Karpas-422 (cell line): ENCODE measurements at regions not wholly inside any gene's neighbourhood (a gene's known extent, or its start where the extent isn't known, plus 50 kb on each side); places are given as distances from the start of the nearest gene placed in this dataset.

ENCODE experiments used
- DNase-seq: peaks from one replicate; pipeline ENCODE4 v3.0.0-alpha.2; 2015
- H2AFZ ChIP-seq: fragments of 200-600 bp; sonication (generic); 2 replicates; pipeline ENCODE4 v1.6.1; 2014; ENCODE audit warnings: antibody characterized with exemption, low read length, mixed read lengths
- H3K27ac ChIP-seq: fragments of 200-600 bp; sonication (generic); 2 replicates; pipeline ENCODE4 v1.5.1; 2014; ENCODE audit warnings: mild to moderate bottlenecking, low read length, moderate library complexity
- H3K27me3 ChIP-seq: fragments of 200-600 bp; sonication (generic); 2 replicates; pipeline ENCODE4 v1.6.1; 2014; ENCODE audit warnings: low read length, mixed read lengths
- H3K36me3 ChIP-seq: fragments of 200-600 bp; sonication (generic); 2 replicates; pipeline ENCODE4 v1.6.1; 2014; ENCODE audit warnings: low read length, mixed read lengths; ENCODE audit not compliant: insufficient read depth
- H3K4me1 ChIP-seq: fragments of 200-600 bp; sonication (generic); 2 replicates; pipeline ENCODE4 v1.6.1; 2014; ENCODE audit warnings: mild to moderate bottlenecking, low read length, mixed read lengths
- H3K4me2 ChIP-seq: fragments of 200-600 bp; sonication (generic); 2 replicates; pipeline ENCODE4 v1.6.1; 2014; ENCODE audit warnings: low read length, low read depth, mild to moderate bottlenecking; ENCODE audit not compliant: poor library complexity, severe bottlenecking
- H3K4me3 ChIP-seq: fragments of 200-600 bp; sonication (generic); 2 replicates; pipeline ENCODE4 v1.5.1; 2014; ENCODE audit warnings: mild to moderate bottlenecking, antibody characterized with exemption, low read length, mixed read lengths
- H3K79me2 ChIP-seq: fragments of 200-600 bp; sonication (generic); 2 replicates; pipeline ENCODE4 v1.6.1; 2014; ENCODE audit warnings: mild to moderate bottlenecking, low read length, mixed read lengths
- H3K9ac ChIP-seq: fragments of 200-600 bp; sonication (generic); 2 replicates; pipeline ENCODE4 v1.6.0; 2014; ENCODE audit warnings: low read length
- H3K9me2 ChIP-seq: fragments of 200-600 bp; sonication (generic), shearing (Covaris generic); replicated peaks from 2 replicates; pipeline ENCODE4 v1.6.0; 2014; ENCODE audit warnings: mild to moderate bottlenecking, low read length, moderate library complexity; ENCODE audit not compliant: insufficient read depth
- H3K9me3 ChIP-seq: fragments of 300-700, 200-600 bp; sonication (generic); 2 replicates; pipeline ENCODE4 v1.6.1; 2014; ENCODE audit warnings: low read length, mixed read lengths
- H4K20me1 ChIP-seq: fragments of 200-600 bp; sonication (generic); 2 replicates; pipeline ENCODE4 v1.6.1; 2014; ENCODE audit warnings: mild to moderate bottlenecking, antibody characterized with exemption, low read length, low read depth; ENCODE audit not compliant: insufficient read depth

GRCh38 chr20:52016022-52016421 lies 175.6 kb downstream of the ZFP64 start:
- no peaks in the 10 kb centered on the region for H3K79me2 ChIP-seq
- no peak overlapping the region for H2AFZ ChIP-seq
- H3K4me3 ChIP-seq, result no peak overlapping the region
- no peak overlapping the region for H3K27ac ChIP-seq
- no peak overlapping the region for H3K9ac ChIP-seq
- no peaks in the 10 kb centered on the region for H3K9me3 ChIP-seq
- no peaks in the 10 kb centered on the region for H3K36me3 ChIP-seq
- no peak for DNase-seq
- no peak overlapping the region for H3K4me2 ChIP-seq
- no peaks in the 10 kb centered on the region for H3K4me1 ChIP-seq
- H3K27me3 ChIP-seq, result no peaks in the 10 kb centered on the region
- no peaks in the 10 kb centered on the region for H3K9me2 ChIP-seq
- H4K20me1 ChIP-seq, result no peaks in the 10 kb centered on the region

DNA sequence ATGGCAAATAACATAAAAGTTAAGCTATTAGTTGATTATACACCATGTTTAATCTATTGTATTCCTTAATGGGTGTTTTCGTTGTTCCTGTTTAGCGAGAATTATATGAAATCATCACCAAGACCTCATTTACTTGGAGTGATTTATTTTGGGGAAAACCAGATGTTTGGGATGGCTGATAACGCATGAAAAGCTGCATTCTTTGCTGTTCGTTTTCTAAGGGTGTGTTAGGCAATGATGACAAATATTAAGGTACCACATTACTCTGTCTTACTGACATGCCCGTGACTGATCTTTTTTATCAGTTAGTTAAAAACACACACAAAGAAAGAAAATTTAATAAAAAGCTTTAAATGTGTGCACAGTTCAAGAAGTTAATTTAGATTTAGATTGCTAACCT lies 176.4 kb downstream of the ZFP64 start:
- H3K27me3 ChIP-seq, result no peaks in the 10 kb centered on the region
- H3K9me2 ChIP-seq, result no peaks in the 10 kb centered on the region
- no peak overlapping the region for H3K4me3 ChIP-seq
- no peak for DNase-seq
- no peaks in the 10 kb centered on the region for H3K79me2 ChIP-seq
- H2AFZ ChIP-seq, result no peak overlapping the region
- H3K9me3 ChIP-seq, result no peaks in the 10 kb centered on the region
- H3K4me1 ChIP-seq, result no peaks in the 10 kb centered on the region
- no peak overlapping the region for H3K9ac ChIP-seq
- H4K20me1 ChIP-seq, result no peaks in the 10 kb centered on the region
- no peak overlapping the region for H3K4me2 ChIP-seq
- H3K27ac ChIP-seq, result no peak overlapping the region
- H3K36me3 ChIP-seq, result no peaks in the 10 kb centered on the region

DNA sequence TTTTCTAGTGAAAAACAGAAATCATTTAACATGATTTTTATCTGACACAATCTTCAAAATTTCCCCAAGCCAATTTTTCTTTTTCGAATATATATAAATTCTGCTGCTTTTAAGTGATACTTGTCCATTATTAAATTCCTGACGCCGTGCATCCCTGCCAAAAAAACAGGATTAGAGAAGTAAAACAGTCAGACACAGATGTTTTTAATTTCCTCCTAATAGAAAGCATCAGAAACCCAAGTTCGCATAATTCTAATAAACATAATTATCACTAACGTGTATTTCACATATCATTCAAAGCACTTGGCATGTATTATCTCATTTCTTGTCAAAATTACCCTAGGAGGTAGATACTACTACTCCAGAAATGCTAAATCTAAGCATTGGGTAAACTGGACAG lies 179.5 kb downstream of the ZFP64 start:
- no peaks in the 10 kb centered on the region for H3K27me3 ChIP-seq
- no peaks in the 10 kb centered on the region for H3K79me2 ChIP-seq
- no peak overlapping the region for H3K9ac ChIP-seq
- no peak overlapping the region for H3K27ac ChIP-seq
- H4K20me1 ChIP-seq, result no peaks in the 10 kb centered on the region
- H3K4me1 ChIP-seq, result no peaks in the 10 kb centered on the region
- H3K9me2 ChIP-seq, result no peaks in the 10 kb centered on the region
- no peaks in the 10 kb centered on the region for H3K9me3 ChIP-seq
- H3K4me2 ChIP-seq, result no peak overlapping the region
- no peaks in the 10 kb centered on the region for H3K36me3 ChIP-seq
- H3K4me3 ChIP-seq, result no peak overlapping the region
- H2AFZ ChIP-seq, result no peak overlapping the region
- DNase-seq, result no peak

- no peak overlapping the region for H3K27ac ChIP-seq
- H3K4me2 ChIP-seq, result no peak overlapping the region
- H3K9me3 ChIP-seq, result no peaks in the 10 kb centered on the region
- H3K4me3 ChIP-seq, result no peak overlapping the region
- no peak overlapping the region for H3K9ac ChIP-seq
- H3K79me2 ChIP-seq, result no peaks in the 10 kb centered on the region
- H3K4me1 ChIP-seq, result no peaks in the 10 kb centered on the region
- DNase-seq, result no peak
- no peaks in the 10 kb centered on the region for H3K9me2 ChIP-seq
- no peaks in the 10 kb centered on the region for H3K27me3 ChIP-seq
- no peaks in the 10 kb centered on the region for H3K36me3 ChIP-seq
- H2AFZ ChIP-seq, result no peak overlapping the region
- H4K20me1 ChIP-seq, result no peaks in the 10 kb centered on the region
These were observed 180.5 kb downstream of the ZFP64 start for GRCh38 chr20:52011093-52011492.

DNA sequence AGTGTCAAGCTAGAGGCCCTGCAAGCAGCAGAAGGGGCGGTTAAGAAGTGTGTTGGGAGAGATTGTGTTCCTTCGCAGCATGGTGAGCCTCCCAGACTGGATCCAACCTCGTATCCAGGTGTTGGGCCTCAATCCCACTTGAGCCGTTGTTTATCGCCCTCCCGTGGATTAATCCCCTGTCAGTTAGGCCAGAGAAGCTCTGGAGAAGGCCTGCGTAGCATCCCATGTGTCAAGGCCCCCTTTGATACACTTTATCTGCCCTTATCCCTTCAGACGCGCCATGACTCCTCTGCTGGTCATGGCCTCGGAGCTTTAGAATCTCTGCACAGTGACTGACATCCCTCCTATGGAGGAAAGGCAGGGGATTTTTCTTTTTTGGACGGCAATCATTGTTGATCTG lies 181.0 kb downstream of the ZFP64 start:
- no peak overlapping the region for H2AFZ ChIP-seq
- no peak overlapping the region for H3K9ac ChIP-seq
- DNase-seq, result no peak
- no peaks in the 10 kb centered on the region for H3K4me1 ChIP-seq
- no peak overlapping the region for H3K27ac ChIP-seq
- H3K9me2 ChIP-seq, result no peaks in the 10 kb centered on the region
- no peaks in the 10 kb centered on the region for H3K27me3 ChIP-seq
- no peak overlapping the region for H3K4me2 ChIP-seq
- no peaks in the 10 kb centered on the region for H4K20me1 ChIP-seq
- H3K4me3 ChIP-seq, result no peak overlapping the region
- no peaks in the 10 kb centered on the region for H3K79me2 ChIP-seq
- no peaks in the 10 kb centered on the region for H3K36me3 ChIP-seq
- H3K9me3 ChIP-seq, result no peaks in the 10 kb centered on the region

GRCh38 chr20:52008874-52009273 lies 182.7 kb downstream of the ZFP64 start:
- no peaks in the 10 kb centered on the region for H3K79me2 ChIP-seq
- no peaks in the 10 kb centered on the region for H3K9me2 ChIP-seq
- H3K4me3 ChIP-seq, result no peak overlapping the region
- no peak overlapping the region for H3K27ac ChIP-seq
- no peaks in the 10 kb centered on the region for H3K4me1 ChIP-seq
- no peaks in the 10 kb centered on the region for H3K36me3 ChIP-seq
- no peaks in the 10 kb centered on the region for H3K9me3 ChIP-seq
- H2AFZ ChIP-seq, result no peak overlapping the region
- H3K9ac ChIP-seq, result no peak overlapping the region
- H3K27me3 ChIP-seq, result no peaks in the 10 kb centered on the region
- H4K20me1 ChIP-seq, result no peaks in the 10 kb centered on the region
- no peak for DNase-seq
- H3K4me2 ChIP-seq, result no peak overlapping the region

DNA sequence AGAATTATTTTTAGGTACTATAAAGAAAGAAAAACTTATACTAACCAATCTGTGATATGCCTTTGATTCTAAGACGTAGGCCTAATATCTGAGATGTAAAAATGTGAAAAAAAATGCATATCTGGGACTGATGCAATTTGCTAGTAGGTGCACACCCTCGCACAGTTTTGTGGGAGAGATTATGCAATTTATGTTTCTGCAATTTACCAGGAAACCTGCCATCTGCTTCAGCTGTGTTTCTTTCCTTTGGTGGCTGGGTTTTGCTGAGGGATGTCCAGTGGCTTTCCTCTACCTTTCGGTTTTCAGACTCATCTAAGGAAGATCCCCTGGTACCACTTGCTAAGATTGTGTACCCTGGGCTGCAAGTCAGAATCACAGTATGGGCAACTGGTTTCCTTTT lies 186.9 kb downstream of the ZFP64 start:
- no peaks in the 10 kb centered on the region for H3K4me1 ChIP-seq
- no peak overlapping the region for H2AFZ ChIP-seq
- H3K9ac ChIP-seq, result no peak overlapping the region
- no peak overlapping the region for H3K27ac ChIP-seq
- H3K9me2 ChIP-seq, result no peaks in the 10 kb centered on the region
- H3K27me3 ChIP-seq, result no peaks in the 10 kb centered on the region
- DNase-seq, result no peak
- H3K4me3 ChIP-seq, result no peak overlapping the region
- H3K9me3 ChIP-seq, result no peaks in the 10 kb centered on the region
- no peaks in the 10 kb centered on the region for H3K36me3 ChIP-seq
- H3K79me2 ChIP-seq, result no peaks in the 10 kb centered on the region
- H4K20me1 ChIP-seq, result no peaks in the 10 kb centered on the region
- H3K4me2 ChIP-seq, result no peak overlapping the region

- Histone ChIP-seq H3K9ac (no peak overlapping the region), H3K79me2 (no peaks in the 10 kb centered on the region), H3K9me3 (no peaks in the 10 kb centered on the region), H4K20me1 (no peaks in the 10 kb centered on the region), H3K27me3 (no peaks in the 10 kb centered on the region), H3K36me3 (no peaks in the 10 kb centered on the region), H2AFZ (no peak overlapping the region), H3K4me2 (no peak overlapping the region), H3K27ac (no peak overlapping the region), H3K9me2 (no peaks in the 10 kb centered on the region), H3K4me1 (no peaks in the 10 kb centered on the region), H3K4me3 (no peak overlapping the region)
- no peak for DNase-seq
These were observed 187.6 kb downstream of the ZFP64 start for GRCh38 chr20:52004018-52004417.

DNA sequence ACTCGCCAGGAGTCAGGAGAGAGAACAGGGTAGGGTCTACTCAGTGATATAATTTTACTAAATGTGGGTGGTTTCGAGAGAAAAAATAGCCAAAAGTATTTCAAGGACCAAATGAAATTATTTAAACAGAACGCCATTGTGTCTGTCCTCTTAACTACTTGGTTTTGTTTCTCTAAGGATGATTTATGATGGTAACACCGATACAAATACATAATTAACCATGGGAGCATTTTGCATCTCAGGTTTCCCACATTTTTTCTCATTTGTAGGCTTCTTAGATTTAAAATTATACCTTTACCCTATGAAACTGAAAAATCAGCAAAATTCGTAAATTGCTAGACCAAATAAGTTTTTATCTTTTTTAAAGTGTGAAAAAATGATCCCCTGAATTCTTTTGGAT lies 188.2 kb downstream of the ZFP64 start:
- H2AFZ ChIP-seq, result no peak overlapping the region

More for the DNA sequence above, 188.2 kb downstream of the ZFP64 start:
- Histone ChIP-seq H3K79me2 (no peaks in the 10 kb centered on the region), H3K9me3 (no peaks in the 10 kb centered on the region), H3K27me3 (no peaks in the 10 kb centered on the region), H3K4me3 (no peak overlapping the region), H4K20me1 (no peaks in the 10 kb centered on the region), H3K27ac (no peak overlapping the region), H3K9me2 (no peaks in the 10 kb centered on the region), H3K4me1 (no peaks in the 10 kb centered on the region), H3K4me2 (no peak overlapping the region), H3K36me3 (no peaks in the 10 kb centered on the region), H3K9ac (no peak overlapping the region)
- no peak for DNase-seq
